Stimulated activated CD4-positive, alpha-beta T cell treated with anti-CD3 and anti-CD28 coated beads, Interleukin-15, amount 100 ng/mL, for 48 hours (primary cell): ENCODE measurements at regions not wholly inside any gene's neighbourhood (a gene's known extent, or its start where the extent isn't known, plus 50 kb on each side); places are given as distances from the start of the nearest gene placed in this dataset.
A peak's percentile ranks its signal among the peaks of the same experiment; 100 is the strongest.

Experiments used
- DNase-seq, 2 donors: peaks; one replicate each; pipeline ENCODE4 v3.0.0-alpha.2; 2020; ENCODE audit warnings: low read depth in 2 of 2

GRCh38 chr12:39125566-39125965, 220.2 kb upstream of the CPNE8 start:
- DNase-seq, result no peak

GRCh38 chr12:39124768-39125167, 219.4 kb upstream of the CPNE8 start:
- DNase-seq, result no peak

GRCh38 chr12:39123580-39124253, 218.3 kb upstream of the CPNE8 start:
- no peak for DNase-seq

- no peak for DNase-seq
Measured at GRCh38 chr12:39122562-39123204, 217.3 kb upstream of the CPNE8 start.

- DNase-seq, result no peak
Measured at GRCh38 chr12:39116861-39117260, 211.5 kb upstream of the CPNE8 start.

GRCh38 chr12:39112064-39112463, 206.7 kb upstream of the CPNE8 start:
- no peak for DNase-seq

- DNase-seq, result no peak
Measured at GRCh38 chr12:39105111-39105510, 199.7 kb upstream of the CPNE8 start.

- peak in 1 of 2 donors; percentile 5 for DNase-seq
Measured at GRCh38 chr12:39103552-39104165, 198.3 kb upstream of the CPNE8 start.

GRCh38 chr12:39102474-39103209, 197.3 kb upstream of the CPNE8 start:
- no peak for DNase-seq

- DNase-seq, result no peak
Measured at GRCh38 chr12:39095636-39096330, 190.4 kb upstream of the CPNE8 start.

GRCh38 chr12:39081910-39082309, 176.5 kb upstream of the CPNE8 start:
- no peak for DNase-seq

- DNase-seq, result no peak
Measured at GRCh38 chr12:39077226-39077625, 171.8 kb upstream of the CPNE8 start.

- DNase-seq, result no peak
Measured at GRCh38 chr12:39074063-39074462, 168.7 kb upstream of the CPNE8 start.

- DNase-seq, result no peak
Measured at GRCh38 chr12:39072658-39073057, 167.3 kb upstream of the CPNE8 start.

- no peak for DNase-seq
Measured at GRCh38 chr12:39071611-39072010, 166.2 kb upstream of the CPNE8 start.

- no peak for DNase-seq
Measured at GRCh38 chr12:39070775-39071174, 165.4 kb upstream of the CPNE8 start.

GRCh38 chr12:39065455-39065854, 160.1 kb upstream of the CPNE8 start:
- no peak for DNase-seq

GRCh38 chr12:39064708-39065107, 159.3 kb upstream of the CPNE8 start:
- no peak for DNase-seq

GRCh38 chr12:39062266-39062996, 157.0 kb upstream of the CPNE8 start:
- no peak for DNase-seq

- no peak for DNase-seq
Measured at GRCh38 chr12:39061576-39061975, 156.2 kb upstream of the CPNE8 start.

GRCh38 chr12:39048395-39048794, 143.0 kb upstream of the CPNE8 start:
- DNase-seq, result no peak
